ENCODE measurements at regions not wholly inside any gene's neighbourhood (a gene's known extent, or its start where the extent isn't known, plus 50 kb on each side); places are given as distances from the start of the nearest gene placed in this dataset.

GRCh38 chr5:168126606-168127005 is 164.8 kb upstream of the WWC1 start:
- H3K79me2 ChIP-seq (ENCODE audit: control insufficient read depth, insufficient read depth, low read length) = no peaks in the 10 kb centered on the region
- no peak for FAIRE-seq
- H2AFZ ChIP-seq (ENCODE audit: control insufficient read depth, low read length) = no peak overlapping the region
- H3K36me3 ChIP-seq (ENCODE audit: control insufficient read depth in 2 of 2, extremely low read depth in 1 of 2, insufficient read depth in 2 of 2, low read length in 2 of 2) = peaks cover 26 to 36% of the 10 kb centered on the region in 2 experiments
- no peaks in the 10 kb centered on the region for H3K9me3 ChIP-seq (ENCODE audit: control insufficient read depth, low read depth, low read length)
- no peak for DNase-seq (ENCODE audit: low read depth, low spot score)
- TF ChIP-seq EZH2 (IDR thresholded peaks at IDR 0.05; ENCODE audit: low read length) = no peak
- TF ChIP-seq CTCF (optimal IDR thresholded peaks at IDR 0.05 in 1 of 3, IDR thresholded peaks at IDR 0.05 in 1 of 3, conservative IDR thresholded peaks at IDR 0.05 in 1 of 3; ENCODE audit: extremely low read depth in 1 of 3, insufficient read depth in 2 of 3, low read length in 3 of 3) = no peak
- H3K4me2 ChIP-seq (ENCODE audit: control insufficient read depth, extremely low read depth, insufficient read depth, low read depth, low read length) = no peak overlapping the region
- H3K9ac ChIP-seq (ENCODE audit: control insufficient read depth, extremely low read depth, insufficient read depth, low read length) = no peak overlapping the region
- H4K20me1 ChIP-seq (ENCODE audit: control insufficient read depth, extremely low read depth, insufficient read depth, low read length) = no peaks in the 10 kb centered on the region
- dilution Hi-C loops (cut with MboI; ENCODE audit: extremely low pct_ligation_motif_present, low sequenced_read_pairs) = no loop called here
- no peak overlapping the region for H3K27ac ChIP-seq (ENCODE audit: control insufficient read depth, insufficient read depth, low read length)
- H3K27me3 ChIP-seq (ENCODE audit: control insufficient read depth, extremely low read depth, insufficient read depth, low read length) = no peaks in the 10 kb centered on the region
- H3K4me3 ChIP-seq (ENCODE audit: control insufficient read depth in 2 of 3, extremely low read depth in 1 of 3, insufficient read depth in 2 of 3, low read depth in 1 of 3, low read length in 3 of 3) = no peak overlapping the region
- no peaks in the 10 kb centered on the region for H3K4me1 ChIP-seq (ENCODE audit: control insufficient read depth, extremely low read depth, insufficient read depth, low read length)
- no peaks in the 10 kb centered on the region for H3K9me1 ChIP-seq (ENCODE audit: control insufficient read depth, extremely low read depth, insufficient read depth, low read length)

GRCh38 chr5:168128111-168128510 is 163.3 kb upstream of the WWC1 start:
- Histone ChIP-seq H3K9me1 (ENCODE audit: control insufficient read depth, extremely low read depth, insufficient read depth, low read length) (no peaks in the 10 kb centered on the region), H3K79me2 (ENCODE audit: control insufficient read depth, insufficient read depth, low read length) (no peaks in the 10 kb centered on the region), H3K27me3 (ENCODE audit: control insufficient read depth, extremely low read depth, insufficient read depth, low read length) (no peaks in the 10 kb centered on the region), H3K9me3 (ENCODE audit: control insufficient read depth, low read depth, low read length) (no peaks in the 10 kb centered on the region), H3K4me1 (ENCODE audit: control insufficient read depth, extremely low read depth, insufficient read depth, low read length) (no peaks in the 10 kb centered on the region), H3K4me2 (ENCODE audit: control insufficient read depth, extremely low read depth, insufficient read depth, low read depth, low read length) (no peak overlapping the region), H3K27ac (ENCODE audit: control insufficient read depth, insufficient read depth, low read length) (no peak overlapping the region), H4K20me1 (ENCODE audit: control insufficient read depth, extremely low read depth, insufficient read depth, low read length) (no peaks in the 10 kb centered on the region), H3K36me3 (ENCODE audit: control insufficient read depth in 2 of 2, extremely low read depth in 1 of 2, insufficient read depth in 2 of 2, low read length in 2 of 2) (peaks cover 26 to 33% of the 10 kb centered on the region in 2 experiments), H2AFZ (ENCODE audit: control insufficient read depth, low read length) (no peak overlapping the region), H3K4me3 (ENCODE audit: control insufficient read depth in 2 of 3, extremely low read depth in 1 of 3, insufficient read depth in 2 of 3, low read depth in 1 of 3, low read length in 3 of 3) (no peak overlapping the region), H3K9ac (ENCODE audit: control insufficient read depth, extremely low read depth, insufficient read depth, low read length) (no peak overlapping the region)
- TF ChIP-seq EZH2 (IDR thresholded peaks at IDR 0.05; ENCODE audit: low read length) (no peak), CTCF (optimal IDR thresholded peaks at IDR 0.05 in 1 of 3, IDR thresholded peaks at IDR 0.05 in 1 of 3, conservative IDR thresholded peaks at IDR 0.05 in 1 of 3; ENCODE audit: extremely low read depth in 1 of 3, insufficient read depth in 2 of 3, low read length in 3 of 3) (no peak)
- dilution Hi-C loops (cut with MboI; ENCODE audit: extremely low pct_ligation_motif_present, low sequenced_read_pairs) = no loop called here
- DNase-seq (ENCODE audit: low read depth, low spot score) = no peak
- no peak for FAIRE-seq

Measured in keratinocyte (primary cell).